Body of pancreas (tissue), 4 donors: ENCODE measurements at regions not wholly inside any gene's neighbourhood (a gene's known extent, or its start where the extent isn't known, plus 50 kb on each side); places are given as distances from the start of the nearest gene placed in this dataset.

Experiments
- ATAC-seq: fragments of 150-250 bp; one replicate; pipeline ENCODE4 v1.9.1; 2016
- DNase-seq, 4 donors: peaks; one replicate each; pipeline ENCODE4 v3.0.0-alpha.2; 2019
- H3K27ac ChIP-seq, 4 donors: fragments of 200-600 bp; sonication (generic); 1 replicate in 3 of 4; 2 replicates in 1 of 4; pipeline versions ENCODE4 v1.5.1 to v1.6.1; 2016 to 2019; ENCODE audit warnings: mild to moderate bottlenecking in 1 of 4, mixed read lengths in 1 of 4, moderate library complexity in 1 of 4
- H3K27me3 ChIP-seq, 2 donors: fragments of 200-600 bp; sonication (generic); one replicate each; pipeline ENCODE4 v1.6.0; 2016; ENCODE audit warnings: mild to moderate bottlenecking in 1 of 2
- H3K36me3 ChIP-seq, 2 donors: fragments of 200-600 bp; sonication (generic); replicated peaks in 1 of 2; 2 replicates each; pipeline ENCODE4 v1.5.1; 2016; ENCODE audit warnings: low read depth in 2 of 2; ENCODE audit not compliant: insufficient read depth in 1 of 2
- H3K4me1 ChIP-seq: fragments of 200-600 bp; sonication (generic); one replicate; pipeline ENCODE4 v1.6.0; 2016
- H3K4me3 ChIP-seq, 2 donors: fragments of 200-600 bp; sonication (generic); 1 replicate in 1 of 2; 2 replicates in 1 of 2; pipeline ENCODE4 v1.5.1; 2016 to 2019
- H3K9me3 ChIP-seq, 3 donors: fragments of 200-600 bp; sonication (generic); 1 replicate in 2 of 3; 2 replicates in 1 of 3; pipeline ENCODE4 v1.5.1; 2016
- CTCF ChIP-seq, 7 experiments: fragments of 450-650 bp in 4 of 7; fragments of 200-600 bp in 3 of 7; sonication (generic) in 3 of 7; IDR thresholded peaks; one replicate each; pipeline ENCODE4 v1.5.1; 2016 to 2019; ENCODE audit warnings: antibody characterized with exemption in 7 of 7
- POLR2A ChIP-seq, 3 donors: fragments of 450-650 bp; IDR thresholded peaks; one replicate each; pipeline ENCODE4 v1.6.1; 2016; ENCODE audit warnings: antibody characterized with exemption in 3 of 3, mild to moderate bottlenecking in 2 of 3
- WGBS, 2 donors: methylation state at CpG; one replicate each; pipeline ENCODE4 v1.1.5; 2017; 5-methylcytosine and 5-hydroxymethylcytosine counted together
- intact Hi-C: fragments of 100-400 bp; cut with DNase I; formaldehyde crosslinking; loops from one replicate; pipeline ENCODE4 v1.15.1; 2023

- H3K27ac ChIP-seq = no peak overlapping the region
- intact Hi-C loops = no loop called here
- H3K27me3 ChIP-seq = no peaks in the 10 kb centered on the region
- TF ChIP-seq POLR2A (IDR thresholded peaks at IDR 0.05) (no peak), CTCF (IDR thresholded peaks at IDR 0.05) (no peak)
- no peak overlapping the region for H3K4me3 ChIP-seq
- no peaks in the 10 kb centered on the region for H3K9me3 ChIP-seq
- ATAC-seq (no peak), DNase-seq (no peak)
- 66 to 73% methylated on average over 5 to 7 of the region's 7 CpGs for WGBS, 2 donors
- no peaks in the 10 kb centered on the region for H3K36me3 ChIP-seq
- H3K4me1 ChIP-seq = no peaks in the 10 kb centered on the region
These were observed 246.0 kb downstream of the PCDH10 start for GRCh38 chr4:133394971-133395627.

GRCh38 chr4:133390198-133390855 is 241.2 kb downstream of the PCDH10 start:
- Histone ChIP-seq H3K9me3 (no peaks in the 10 kb centered on the region), H3K4me1 (no peaks in the 10 kb centered on the region), H3K27ac (no peak overlapping the region), H3K36me3 (no peaks in the 10 kb centered on the region), H3K27me3 (no peaks in the 10 kb centered on the region), H3K4me3 (no peak overlapping the region)
- intact Hi-C loops = no loop called here
- ATAC-seq (no peak), DNase-seq (no peak)
- TF ChIP-seq POLR2A (IDR thresholded peaks at IDR 0.05) (no peak), CTCF (IDR thresholded peaks at IDR 0.05) (no peak)
- 77 to 79% methylated on average over 3 to 4 of the region's 4 CpGs for WGBS, 2 donors

- no peaks in the 10 kb centered on the region for H3K9me3 ChIP-seq
- H3K4me3 ChIP-seq = no peak overlapping the region
- 65 to 71% methylated on average over 3 of the region's 3 CpGs for WGBS, 2 donors
- H3K36me3 ChIP-seq = no peaks in the 10 kb centered on the region
- TF ChIP-seq POLR2A (IDR thresholded peaks at IDR 0.05) = no peak
- TF ChIP-seq CTCF (IDR thresholded peaks at IDR 0.05) = no peak
- no peak overlapping the region for H3K27ac ChIP-seq
- intact Hi-C loops = no loop called here
- H3K4me1 ChIP-seq = no peaks in the 10 kb centered on the region
- no peaks in the 10 kb centered on the region for H3K27me3 ChIP-seq
- ATAC-seq = no peak
- no peak for DNase-seq
These were observed 239.9 kb downstream of the PCDH10 start for GRCh38 chr4:133389029-133389428.

GRCh38 chr4:133385161-133385954 is 236.3 kb downstream of the PCDH10 start:
- DNase-seq = no peak
- intact Hi-C loops = no loop called here

More at GRCh38 chr4:133385161-133385954, 236.3 kb downstream of the PCDH10 start:
- Histone ChIP-seq H3K27me3 (no peaks in the 10 kb centered on the region), H3K36me3 (no peaks in the 10 kb centered on the region), H3K9me3 (no peaks in the 10 kb centered on the region), H3K4me1 (no peaks in the 10 kb centered on the region), H3K4me3 (no peak overlapping the region), H3K27ac (no peak overlapping the region)
- no peak for TF ChIP-seq CTCF (IDR thresholded peaks at IDR 0.05)
- WGBS, 2 donors = 82 to 94% methylated on average over 13 to 23 of the region's 23 CpGs
- no peak for ATAC-seq
